GM23338 (cell line): ENCODE measurements at regions not wholly inside any gene's neighbourhood (a gene's known extent, or its start where the extent isn't known, plus 50 kb on each side); places are given as distances from the start of the nearest gene placed in this dataset.

ENCODE experiments used
- CREB1 ChIP-seq: fragments of 250-450 bp; sonication (Bioruptor Pico); IDR thresholded peaks from 2 replicates; pipeline ENCODE4 v1.5.0; 2020; ENCODE audit warnings: low read depth, mild to moderate bottlenecking, moderate library complexity
- CTCF ChIP-seq, 2 experiments: fragments of 200-600 bp in 1 of 2; sonication (generic) in 1 of 2; conservative IDR thresholded peaks; 2 replicates each; pipeline versions ENCODE4 v1.5.1 to v1.6.1; 2016 to 2017; ENCODE audit warnings: antibody characterized with exemption in 2 of 2, low read depth in 2 of 2, mild to moderate bottlenecking in 2 of 2, moderate library complexity in 1 of 2
- EZH2 ChIP-seq: fragments of 200-600 bp; sonication (generic); IDR thresholded peaks from one replicate; pipeline ENCODE4 v1.8.0; 2017; ENCODE audit warnings: antibody characterized with exemption, mild to moderate bottlenecking, low read depth; ENCODE audit not compliant: unreplicated experiment
- EZH2phosphoT487 ChIP-seq: fragments of 200-600 bp; sonication (generic); IDR thresholded peaks from one replicate; pipeline ENCODE4 v1.8.1; 2018; ENCODE audit warnings: antibody characterized with exemption; ENCODE audit not compliant: unreplicated experiment
- POLR2AphosphoS5 ChIP-seq: IDR thresholded peaks from 2 replicates; pipeline ENCODE4 v1.6.1; 2016; ENCODE audit warnings: antibody characterized with exemption, low read depth
- REST ChIP-seq: IDR thresholded peaks from one replicate; pipeline ENCODE4 v1.6.1; 2018; ENCODE audit warnings: antibody characterized with exemption; ENCODE audit not compliant: unreplicated experiment

DNA sequence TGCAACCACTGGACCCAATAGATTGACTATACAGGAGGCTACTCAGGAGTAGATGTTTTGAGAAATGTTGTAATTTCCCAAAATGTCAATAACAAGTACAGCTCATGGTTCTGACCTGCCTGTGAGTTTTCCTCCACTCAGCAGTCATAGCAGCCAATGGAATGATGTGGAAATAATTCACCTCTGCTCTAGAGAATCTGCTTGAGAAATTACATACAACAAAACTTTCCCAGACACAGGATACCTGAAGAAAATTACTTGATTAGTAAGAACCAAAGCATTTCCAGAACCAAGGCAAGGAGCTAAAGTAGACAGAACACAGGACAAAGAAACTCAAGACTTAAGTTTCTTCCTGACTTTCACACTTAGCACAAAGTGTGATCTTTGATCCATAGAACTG lies 218.9 kb upstream of the SETMAR start:
- TF ChIP-seq CTCF (conservative IDR thresholded peaks at IDR 0.05; ENCODE audit: low read depth in 2 of 2): no peak
- no peak for TF ChIP-seq EZH2
- TF ChIP-seq CREB1 (CRISPR knock-in tag): no peak
- no peak for TF ChIP-seq POLR2AphosphoS5
- no peak for TF ChIP-seq EZH2phosphoT487
- no peak for TF ChIP-seq REST
